ENCODE measurements at regions not wholly inside any gene's neighbourhood (a gene's known extent, or its start where the extent isn't known, plus 50 kb on each side); places are given as distances from the start of the nearest gene placed in this dataset.
"Not testable (repeated sequence)": the region's sequence is repeated elsewhere in the genome, so short reads cannot be mapped to it uniquely, and the experiment has no call there.

- H3K27ac ChIP-seq, result no peak overlapping the region
- no peak overlapping the region for H3K4me3 ChIP-seq
Measured at GRCh38 chr2:176421297-176422050, 152.2 kb downstream of the MTX2 start.

GRCh38 chr2:176423819-176424218 is 154.6 kb downstream of the MTX2 start:
- H3K27ac ChIP-seq, result no peak overlapping the region

GRCh38 chr2:176424746-176425145 is 155.5 kb downstream of the MTX2 start:
- Histone ChIP-seq H3K4me3 (no peak overlapping the region), H3K27ac (no peak overlapping the region)

More at GRCh38 chr2:176423819-176424218, 154.6 kb downstream of the MTX2 start:
- no peak overlapping the region for H3K4me3 ChIP-seq

GRCh38 chr2:176427549-176427948 is 158.3 kb downstream of the MTX2 start:
- no peak overlapping the region for H3K27ac ChIP-seq

GRCh38 chr2:176428944-176429469 is 159.8 kb downstream of the MTX2 start:
- not testable (repeated sequence) for H3K27ac ChIP-seq, H3K4me3 ChIP-seq

More at GRCh38 chr2:176427549-176427948, 158.3 kb downstream of the MTX2 start:
- no peak overlapping the region for H3K4me3 ChIP-seq

GRCh38 chr2:176432434-176432833 is 163.2 kb downstream of the MTX2 start:
- Histone ChIP-seq H3K4me3 (no peak overlapping the region), H3K27ac (no peak overlapping the region)

GRCh38 chr2:176435729-176436128 is 166.5 kb downstream of the MTX2 start:
- H3K27ac ChIP-seq, result no peak overlapping the region
- H3K4me3 ChIP-seq, result no peak overlapping the region

- H3K4me3 ChIP-seq, result no peak overlapping the region
- no peak overlapping the region for H3K27ac ChIP-seq
Measured at GRCh38 chr2:176443946-176444345, 174.7 kb downstream of the MTX2 start.

- Histone ChIP-seq H3K4me3 (no peak overlapping the region), H3K27ac (peak overlapping the region in 3 of 21 experiments; percentile 11 to 54 (median 37))
Measured at GRCh38 chr2:176445956-176446355, 176.7 kb downstream of the MTX2 start.

- peak overlapping the region in 3 of 21 experiments; percentile 18 to 54 (median 37) for H3K27ac ChIP-seq
- H3K4me3 ChIP-seq, result no peak overlapping the region
Measured at GRCh38 chr2:176446718-176447414, 177.6 kb downstream of the MTX2 start.

GRCh38 chr2:176447616-176448015 is 178.4 kb downstream of the MTX2 start:
- Histone ChIP-seq H3K4me3 (no peak overlapping the region), H3K27ac (no peak overlapping the region)

GRCh38 chr2:176449852-176450251 is 180.6 kb downstream of the MTX2 start:
- no peak overlapping the region for H3K4me3 ChIP-seq
- H3K27ac ChIP-seq, result no peak overlapping the region

- Histone ChIP-seq H3K27ac (no peak overlapping the region), H3K4me3 (no peak overlapping the region)
Measured at GRCh38 chr2:176453784-176454183, 184.5 kb downstream of the MTX2 start.

- Histone ChIP-seq H3K4me3 (no peak overlapping the region), H3K27ac (peak overlapping the region in 3 of 21 experiments; percentile 12 to 30 (median 25))
Measured at GRCh38 chr2:176454893-176455815, 185.9 kb downstream of the MTX2 start.

- H3K27ac ChIP-seq, result peak overlapping the region in 3 of 21 experiments; percentile 5 to 30 (median 25)
Measured at GRCh38 chr2:176455816-176456291, 186.6 kb downstream of the MTX2 start.

GRCh38 chr2:176457481-176457880 is 188.2 kb downstream of the MTX2 start:
- Histone ChIP-seq H3K27ac (no peak overlapping the region), H3K4me3 (no peak overlapping the region)

More at GRCh38 chr2:176455816-176456291, 186.6 kb downstream of the MTX2 start:
- H3K4me3 ChIP-seq, result no peak overlapping the region

- Histone ChIP-seq H3K4me3 (no peak overlapping the region), H3K27ac (no peak overlapping the region)
Measured at GRCh38 chr2:176461098-176461808, 192.0 kb downstream of the MTX2 start.

GRCh38 chr2:176461809-176462670 is 192.8 kb downstream of the MTX2 start:
- Histone ChIP-seq H3K27ac (peak overlapping the region in 1 of 21 experiments; percentile 20), H3K4me3 (no peak overlapping the region)
